ENCODE measurements at regions not wholly inside any gene's neighbourhood (a gene's known extent, or its start where the extent isn't known, plus 50 kb on each side); places are given as distances from the start of the nearest gene placed in this dataset.
"Not testable (repeated sequence)": the region's sequence is repeated elsewhere in the genome, so short reads cannot be mapped to it uniquely, and the experiment has no call there.

GRCh38 chr3:79960594-79960993 lies 192.8 kb upstream of the ROBO1 start:
- Histone ChIP-seq H3K27ac (no peak overlapping the region), H3K4me1 (no peaks in the 10 kb centered on the region), H3K27me3 (no peaks in the 10 kb centered on the region), H3K36me3 (no peaks in the 10 kb centered on the region), H3K9me3 (peaks cover 3 to 12% of the 10 kb centered on the region in 2 donors), H3K4me3 (no peak overlapping the region)
- WGBS, 2 donors (ENCODE audit: low coverage in 1 of 2), result 56 to 67% methylated on average over 3 of the region's 3 CpGs
- intact Hi-C loops (cut with DNase I; ENCODE audit: low total_unique reads) (no loop called here), in situ Hi-C loops (cut with MboI; ENCODE audit: low pct_ligation_motif_present in 1 of 4, low pct_unique_long_range_greater_than_20kb in 1 of 4, low sequenced_read_pairs in 3 of 4) (no loop called here)
- TF ChIP-seq POLR2A (IDR thresholded peaks at IDR 0.05) (no peak), EP300 (IDR thresholded peaks at IDR 0.05; ENCODE audit: low read depth) (no peak), CTCF (IDR thresholded peaks at IDR 0.05) (no peak), POLR2AphosphoS5 (IDR thresholded peaks at IDR 0.05) (no peak)
- no peak for DNase-seq

GRCh38 chr3:79957066-79957465 lies 189.3 kb upstream of the ROBO1 start:
- H3K27ac ChIP-seq, result no peak overlapping the region
- H3K4me1 ChIP-seq, result no peaks in the 10 kb centered on the region
- 77 to 86% methylated on average over 5 to 6 of the region's 6 CpGs for WGBS, 2 donors (ENCODE audit: low coverage in 1 of 2)
- TF ChIP-seq POLR2A (IDR thresholded peaks at IDR 0.05), result no peak
- no peak for TF ChIP-seq POLR2AphosphoS5 (IDR thresholded peaks at IDR 0.05)
- no peak for TF ChIP-seq EP300 (IDR thresholded peaks at IDR 0.05; ENCODE audit: low read depth)
- TF ChIP-seq CTCF (IDR thresholded peaks at IDR 0.05), result no peak
- no peaks in the 10 kb centered on the region for H3K9me3 ChIP-seq
- in situ Hi-C loops (cut with MboI; ENCODE audit: low pct_ligation_motif_present in 1 of 4, low pct_unique_long_range_greater_than_20kb in 1 of 4, low sequenced_read_pairs in 3 of 4), result no loop called here
- no peaks in the 10 kb centered on the region for H3K27me3 ChIP-seq
- no peak for DNase-seq
- intact Hi-C loops (cut with DNase I; ENCODE audit: low total_unique reads), result no loop called here
- no peaks in the 10 kb centered on the region for H3K36me3 ChIP-seq
- H3K4me3 ChIP-seq, result no peak overlapping the region

GRCh38 chr3:79954756-79955155 lies 187.0 kb upstream of the ROBO1 start:
- WGBS, 2 donors (ENCODE audit: low coverage in 1 of 2), result 74 to 78% methylated on average over 4 to 5 of the region's 5 CpGs

GRCh38 chr3:79953591-79954101 lies 185.8 kb upstream of the ROBO1 start:
- Histone ChIP-seq H3K27me3 (no peaks in the 10 kb centered on the region), H3K4me1 (no peaks in the 10 kb centered on the region), H3K4me3 (no peak overlapping the region), H3K9me3 (no peaks in the 10 kb centered on the region), H3K36me3 (no peaks in the 10 kb centered on the region), H3K27ac (no peak overlapping the region)
- in situ Hi-C loops (cut with MboI; ENCODE audit: low pct_ligation_motif_present in 1 of 4, low pct_unique_long_range_greater_than_20kb in 1 of 4, low sequenced_read_pairs in 3 of 4) (no loop called here), intact Hi-C loops (cut with DNase I; ENCODE audit: low total_unique reads) (no loop called here)
- 43 to 47% methylated on average over 1 to 2 of the region's 2 CpGs for WGBS, 2 donors (ENCODE audit: low coverage in 1 of 2)
- no peak for DNase-seq
- no peak for TF ChIP-seq POLR2AphosphoS5 (IDR thresholded peaks at IDR 0.05)
- no peak for TF ChIP-seq POLR2A (IDR thresholded peaks at IDR 0.05)
- no peak for TF ChIP-seq CTCF (IDR thresholded peaks at IDR 0.05)
- TF ChIP-seq EP300 (IDR thresholded peaks at IDR 0.05; ENCODE audit: low read depth), result no peak

More at GRCh38 chr3:79954756-79955155, 187.0 kb upstream of the ROBO1 start:
- no peak for DNase-seq
- in situ Hi-C loops (cut with MboI; ENCODE audit: low pct_ligation_motif_present in 1 of 4, low pct_unique_long_range_greater_than_20kb in 1 of 4, low sequenced_read_pairs in 3 of 4), result no loop called here
- H3K4me3 ChIP-seq, result no peak overlapping the region
- H3K36me3 ChIP-seq, result no peaks in the 10 kb centered on the region
- H3K9me3 ChIP-seq, result no peaks in the 10 kb centered on the region
- TF ChIP-seq EP300 (IDR thresholded peaks at IDR 0.05; ENCODE audit: low read depth), result no peak
- TF ChIP-seq CTCF (IDR thresholded peaks at IDR 0.05), result no peak
- TF ChIP-seq POLR2AphosphoS5 (IDR thresholded peaks at IDR 0.05), result no peak
- no peak for TF ChIP-seq POLR2A (IDR thresholded peaks at IDR 0.05)
- H3K4me1 ChIP-seq, result no peaks in the 10 kb centered on the region
- H3K27me3 ChIP-seq, result no peaks in the 10 kb centered on the region
- no peak overlapping the region for H3K27ac ChIP-seq
- intact Hi-C loops (cut with DNase I; ENCODE audit: low total_unique reads), result no loop called here

GRCh38 chr3:79951426-79951825 lies 183.6 kb upstream of the ROBO1 start:
- in situ Hi-C loops (cut with MboI; ENCODE audit: low pct_ligation_motif_present in 1 of 4, low pct_unique_long_range_greater_than_20kb in 1 of 4, low sequenced_read_pairs in 3 of 4); DNase-seq; H3K4me3 ChIP-seq; H3K27me3 ChIP-seq; H3K9me3 ChIP-seq; H3K36me3 ChIP-seq; H3K27ac ChIP-seq; H3K4me1 ChIP-seq; intact Hi-C loops (cut with DNase I; ENCODE audit: low total_unique reads): not testable (repeated sequence)
- WGBS, 2 donors (ENCODE audit: low coverage in 1 of 2), result 86% methylated on average over 11 of the region's 23 CpGs; no CpG with 5 or more reads in 1 of the 2 donors
